Right cardiac atrium (tissue), 5 donors: ENCODE measurements at regions not wholly inside any gene's neighbourhood (a gene's known extent, or its start where the extent isn't known, plus 50 kb on each side); places are given as distances from the start of the nearest gene placed in this dataset.
"Not testable (repeated sequence)": the region's sequence is repeated elsewhere in the genome, so short reads cannot be mapped to it uniquely, and the experiment has no call there.

Experiments
- ATAC-seq, 2 donors: fragments of 200-7000 bp; cut with Tn5 transposase; one replicate each; pipeline versions ENCODE4 v1.8.0 to v1.9.1; 2020; ENCODE audit warnings: moderate library complexity in 2 of 2, mild to moderate bottlenecking in 1 of 2
- DNase-seq, 3 donors: peaks; one replicate each; pipeline ENCODE4 v3.0.0-alpha.2; 2020
- H3K27ac ChIP-seq: one replicate; pipeline ENCODE4 v1.5.1; 2013; ENCODE audit warnings: mild to moderate bottlenecking, low read length, control low read depth, moderate library complexity
- H3K27me3 ChIP-seq: one replicate; pipeline ENCODE4 v1.6.1; 2013; ENCODE audit not compliant: control insufficient read depth, insufficient read depth
- H3K4me1 ChIP-seq: one replicate; pipeline ENCODE4 v1.6.1; 2013; ENCODE audit warnings: low read length; ENCODE audit not compliant: control insufficient read depth, insufficient read depth
- H3K4me3 ChIP-seq: one replicate; pipeline ENCODE4 v1.5.1; 2013; ENCODE audit warnings: low read length, control low read depth
- H3K9me3 ChIP-seq: one replicate; pipeline ENCODE4 v1.6.1; 2013; ENCODE audit warnings: low read length; ENCODE audit not compliant: control insufficient read depth
- WGBS: extraction: QIAGEN DNeasy Blood & Tissue Kit; methylation state at CpG from one replicate; pipeline ENCODE4 v1.1.7; 2013; 5-methylcytosine and 5-hydroxymethylcytosine counted together
- intact Hi-C, 4 donors: fragments of 100-400 bp; cut with DNase I; formaldehyde crosslinking; loops; one replicate each; pipeline versions ENCODE4 v1.11.0 to v1.14.0; 2022 to 2023
- donor health status: healthy with polysubstance abuse.
- donor health status: DM: no; HTN: yes; CAD: no.
- donor health status: DM: no; HTN: no; CAD: no.
- donor health status: DM: no; HTN: yes; CAD: no; lungs with severe emphysema.
- donor health status: DM: yes; HTN: yes; CAD: no.

DNA sequence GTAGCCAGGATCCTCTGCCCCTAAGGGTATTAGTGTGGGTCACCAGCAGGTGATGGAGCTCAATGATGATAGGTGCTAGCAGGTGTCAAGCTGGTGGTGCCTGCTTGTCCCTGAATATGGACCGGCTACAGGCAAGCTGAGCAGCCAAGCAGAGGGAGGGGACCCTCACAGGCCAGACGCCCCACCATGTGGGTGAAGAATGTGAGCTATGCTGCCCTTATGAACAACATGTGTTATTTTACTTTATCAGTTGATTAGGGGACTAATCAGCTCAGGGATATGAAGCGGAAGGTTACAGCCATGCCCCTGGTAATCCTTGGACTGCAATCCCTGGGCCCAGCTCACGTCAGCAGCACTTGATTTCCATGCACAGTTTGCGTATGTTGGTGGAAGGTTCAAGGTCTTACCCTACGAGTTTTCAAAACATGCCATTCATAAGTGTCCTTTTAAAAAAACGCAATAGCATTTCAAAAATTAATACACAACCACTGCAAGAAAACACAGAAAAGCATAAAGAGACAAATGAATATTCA, 106.0 kb downstream of the CDC7 start:
- H3K27me3 ChIP-seq: no peaks in the 10 kb centered on the region
- intact Hi-C loops: no loop called here
- H3K4me3 ChIP-seq: no peak overlapping the region
- no peak overlapping the region for H3K27ac ChIP-seq
- H3K9me3 ChIP-seq: no peaks in the 10 kb centered on the region
- ATAC-seq: no peak
- DNase-seq: no peak
- no peaks in the 10 kb centered on the region for H3K4me1 ChIP-seq
- WGBS: 71% methylated on average over 7 of the region's 7 CpGs

- intact Hi-C loops, H3K9me3 ChIP-seq, DNase-seq, H3K27me3 ChIP-seq, ATAC-seq, H3K27ac ChIP-seq, H3K4me3 ChIP-seq, H3K4me1 ChIP-seq: not testable (repeated sequence)
- 95% methylated on average over 3 of the region's 3 CpGs for WGBS
These were observed 107.0 kb downstream of the CDC7 start for GRCh38 chr1:91607686-91608085.

DNA sequence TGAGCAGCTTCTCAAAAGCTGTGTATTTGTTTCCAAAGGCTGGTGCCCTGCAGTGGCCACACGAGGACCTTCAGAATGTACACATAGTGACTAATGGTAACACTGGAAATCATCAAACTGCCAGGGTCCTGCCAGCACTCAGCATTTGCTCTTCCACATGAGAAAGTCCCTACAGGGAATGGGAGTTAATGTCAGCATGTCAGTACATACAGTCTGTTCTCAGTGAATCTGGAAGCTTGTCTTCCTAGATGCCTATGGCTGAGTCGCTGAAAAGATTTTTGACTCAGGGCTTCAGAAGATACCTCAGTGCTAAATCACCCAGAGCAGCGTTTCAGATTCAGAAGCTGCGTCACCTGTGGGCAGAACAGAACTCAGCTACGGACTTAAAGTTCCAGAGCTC, 108.2 kb downstream of the CDC7 start:
- 88% methylated on average over 5 of the region's 5 CpGs for WGBS
- no peak for DNase-seq
- H3K4me3 ChIP-seq: no peak overlapping the region
- H3K27ac ChIP-seq: no peak overlapping the region
- H3K4me1 ChIP-seq: no peaks in the 10 kb centered on the region
- no peaks in the 10 kb centered on the region for H3K9me3 ChIP-seq
- no peak for ATAC-seq
- no peaks in the 10 kb centered on the region for H3K27me3 ChIP-seq
- intact Hi-C loops: no loop called here

DNA sequence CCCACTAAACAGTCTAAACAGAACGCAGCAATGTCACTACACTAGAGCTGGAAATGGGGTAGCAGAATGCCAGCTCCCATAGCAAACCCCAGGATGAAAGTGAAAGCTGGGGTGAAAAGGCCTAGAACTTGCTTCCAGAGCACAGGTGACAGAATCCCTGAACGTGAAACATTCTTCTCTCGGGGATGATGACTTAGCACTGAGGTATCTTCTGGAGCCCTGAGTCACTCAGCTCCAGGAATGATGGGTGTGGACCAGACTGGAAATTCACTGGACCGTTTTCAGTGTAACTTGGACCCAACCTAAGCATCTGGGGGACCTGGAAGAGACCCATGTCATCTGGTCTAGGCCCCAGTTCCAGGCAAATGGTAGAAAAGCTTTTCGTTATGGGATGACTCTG, 108.9 kb downstream of the CDC7 start:
- ATAC-seq (peak in 1 of 2 donors; percentile 34), DNase-seq (no peak)
- Histone ChIP-seq H3K27ac (no peak overlapping the region), H3K4me1 (no peaks in the 10 kb centered on the region), H3K9me3 (no peaks in the 10 kb centered on the region), H3K4me3 (no peak overlapping the region), H3K27me3 (no peaks in the 10 kb centered on the region)
- intact Hi-C loops: no loop called here
- 86% methylated on average over 5 of the region's 5 CpGs for WGBS

GRCh38 chr1:91610102-91610501, 109.5 kb downstream of the CDC7 start:
- WGBS: 78% methylated on average over 2 of the region's 2 CpGs
- ATAC-seq (no peak), DNase-seq (no peak)
- intact Hi-C loops: no loop called here
- H3K27me3 ChIP-seq: no peaks in the 10 kb centered on the region
- H3K4me3 ChIP-seq: no peak overlapping the region
- H3K27ac ChIP-seq: no peak overlapping the region
- H3K4me1 ChIP-seq: no peaks in the 10 kb centered on the region
- no peaks in the 10 kb centered on the region for H3K9me3 ChIP-seq

DNA sequence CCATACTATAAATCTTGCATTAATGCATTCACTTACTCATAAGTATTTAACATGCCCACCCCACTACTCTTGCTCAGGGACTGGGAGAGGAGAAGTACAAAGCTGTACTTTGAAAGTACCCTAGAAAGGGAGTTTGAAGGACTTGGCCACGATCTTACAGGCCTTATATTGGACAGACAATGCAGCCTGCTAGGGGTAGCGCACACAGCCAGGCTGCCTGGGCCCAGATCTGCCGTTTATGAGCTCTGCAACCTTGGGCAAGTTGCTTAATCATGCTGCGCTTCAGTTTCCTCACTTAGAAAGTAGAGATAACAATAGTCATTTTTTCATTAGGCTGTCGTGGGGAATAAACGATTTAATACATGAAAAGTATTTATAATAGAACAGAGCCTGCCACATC, 110.1 kb downstream of the CDC7 start:
- H3K27me3 ChIP-seq: no peaks in the 10 kb centered on the region
- no peak overlapping the region for H3K4me3 ChIP-seq
- no peaks in the 10 kb centered on the region for H3K9me3 ChIP-seq
- H3K4me1 ChIP-seq: no peaks in the 10 kb centered on the region
- no peak overlapping the region for H3K27ac ChIP-seq
- 74% methylated on average over 6 of the region's 6 CpGs for WGBS
- DNase-seq (no peak), ATAC-seq (no peak)
- intact Hi-C loops: no loop called here

GRCh38 chr1:91611483-91611917, 110.8 kb downstream of the CDC7 start:
- ATAC-seq: no peak
- H3K27ac ChIP-seq: no peak overlapping the region
- intact Hi-C loops: no loop called here
- no peak overlapping the region for H3K4me3 ChIP-seq
- DNase-seq: no peak
- H3K4me1 ChIP-seq: no peaks in the 10 kb centered on the region
- H3K9me3 ChIP-seq: no peaks in the 10 kb centered on the region
- H3K27me3 ChIP-seq: no peaks in the 10 kb centered on the region
- WGBS: 80% methylated on average over 12 of the region's 12 CpGs

GRCh38 chr1:91613595-91613994, 112.9 kb downstream of the CDC7 start:
- WGBS: 94% methylated on average over 1 of the region's 1 CpG
- ATAC-seq (no peak), DNase-seq (no peak)
- intact Hi-C loops: no loop called here
- H3K9me3 ChIP-seq: no peaks in the 10 kb centered on the region
- no peak overlapping the region for H3K4me3 ChIP-seq
- peaks cover 2% of the 10 kb centered on the region for H3K4me1 ChIP-seq
- no peaks in the 10 kb centered on the region for H3K27me3 ChIP-seq
- H3K27ac ChIP-seq: no peak overlapping the region

- no peak for ATAC-seq
These were observed 116.1 kb downstream of the CDC7 start for GRCh38 chr1:91616712-91617111.

GRCh38 chr1:91617285-91617765, 116.7 kb downstream of the CDC7 start:
- DNase-seq (peak in 2 of 3 donors; percentile 58 to 61), ATAC-seq (peak; percentile 43 to 61)
- Histone ChIP-seq H3K9me3 (no peaks in the 10 kb centered on the region), H3K4me1 (peaks cover 2% of the 10 kb centered on the region), H3K4me3 (no peak overlapping the region), H3K27ac (no peak overlapping the region), H3K27me3 (no peaks in the 10 kb centered on the region)
- intact Hi-C loops: no loop called here
- 66% methylated on average over 5 of the region's 5 CpGs for WGBS

More at GRCh38 chr1:91616712-91617111, 116.1 kb downstream of the CDC7 start:
- Histone ChIP-seq H3K4me1 (peaks cover 2% of the 10 kb centered on the region), H3K27me3 (no peaks in the 10 kb centered on the region), H3K27ac (no peak overlapping the region), H3K4me3 (no peak overlapping the region), H3K9me3 (no peaks in the 10 kb centered on the region)
- 98% methylated on average over 3 of the region's 3 CpGs for WGBS
- no peak for DNase-seq
- intact Hi-C loops: no loop called here

DNA sequence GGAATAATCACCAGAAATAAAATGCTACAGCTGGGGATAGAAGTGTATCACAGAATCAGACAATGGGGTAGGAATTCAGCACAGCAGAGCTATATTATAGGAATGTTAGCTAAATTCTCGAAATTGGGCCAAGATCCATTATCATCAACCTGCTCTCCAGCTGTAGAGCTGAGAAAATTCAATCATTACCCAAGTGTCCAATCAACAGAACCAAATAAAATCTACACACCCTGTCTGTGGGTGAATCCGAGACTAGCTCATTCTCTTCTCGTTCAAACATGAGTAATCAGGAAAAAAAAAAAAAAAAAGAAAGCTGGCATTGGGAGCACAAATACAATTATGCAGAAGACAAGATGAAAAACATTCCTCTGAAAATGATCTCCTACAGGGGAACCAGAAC, 119.2 kb downstream of the CDC7 start:
- intact Hi-C loops: no loop called here
- DNase-seq (no peak), ATAC-seq (no peak)
- Histone ChIP-seq H3K9me3 (no peaks in the 10 kb centered on the region), H3K27ac (no peak overlapping the region), H3K4me3 (no peak overlapping the region), H3K4me1 (peaks cover 3% of the 10 kb centered on the region), H3K27me3 (no peaks in the 10 kb centered on the region)
- 71% methylated on average over 3 of the region's 3 CpGs for WGBS

GRCh38 chr1:91621360-91621759, 120.7 kb downstream of the CDC7 start:
- intact Hi-C loops: no loop called here
- no peaks in the 10 kb centered on the region for H3K9me3 ChIP-seq
- no peaks in the 10 kb centered on the region for H3K27me3 ChIP-seq
- peaks cover 3% of the 10 kb centered on the region for H3K4me1 ChIP-seq
- H3K27ac ChIP-seq: no peak overlapping the region
- ATAC-seq (peak in 1 of 2 donors; percentile 13), DNase-seq (no peak)
- 98% methylated on average over 3 of the region's 3 CpGs for WGBS
- H3K4me3 ChIP-seq: no peak overlapping the region
